OCI-LY7 (cell line): ENCODE measurements at regions not wholly inside any gene's neighbourhood (a gene's known extent, or its start where the extent isn't known, plus 50 kb on each side); places are given as distances from the start of the nearest gene placed in this dataset.

Source experiments
- BruUV-seq: library from RNA; stranded (reverse); fragments of 400-500 nt; replicated peaks from 2 replicates; lab custom pipeline; 2021; lab: Mats Ljungman, UMichigan
- CTCF ChIA-PET: fragments of 300-600 bp; sonication (Branson Sonifier 250); formaldehyde crosslinking; loops from one replicate; lab custom pipeline; 2022; ENCODE audit warnings: antibody characterized with exemption; ENCODE audit not compliant: unreplicated experiment; lab: Charles Lee
- POLR2A ChIA-PET: fragments of 300-600 bp; sonication (Branson Sonifier 250); formaldehyde crosslinking; loops from one replicate; lab custom pipeline; 2022; ENCODE audit warnings: antibody characterized with exemption; lab: Charles Lee
- DNase-seq: peaks from one replicate; pipeline ENCODE4 v3.0.0-alpha.2; 2015; ENCODE audit warnings: low spot score
- H2AFZ ChIP-seq: fragments of 200-600 bp; sonication (generic), shearing (Covaris generic); 2 replicates; pipeline ENCODE4 v1.6.1; 2014; ENCODE audit warnings: mild to moderate bottlenecking, antibody characterized with exemption, low read length, moderate library complexity
- H3K27ac ChIP-seq: fragments of 200-600 bp; sonication (generic); 2 replicates; pipeline ENCODE4 v1.5.1; 2014; ENCODE audit warnings: mixed run types, low read depth, mild to moderate bottlenecking, moderate library complexity, low read length, inconsistent platforms; ENCODE audit not compliant: poor library complexity, severe bottlenecking
- H3K36me3 ChIP-seq: fragments of 200-600 bp; sonication (generic); 2 replicates; pipeline ENCODE4 v1.6.1; 2014; ENCODE audit warnings: mild to moderate bottlenecking, antibody characterized with exemption, low read length, moderate library complexity, mixed read lengths; ENCODE audit not compliant: insufficient read depth
- H3K4me1 ChIP-seq: fragments of 200-600 bp; sonication (generic); 2 replicates; pipeline ENCODE4 v1.5.1; 2014; ENCODE audit warnings: mild to moderate bottlenecking, low read length; ENCODE audit not compliant: insufficient read depth, poor library complexity, severe bottlenecking
- H3K4me2 ChIP-seq: fragments of 200-600 bp; sonication (generic); 2 replicates; pipeline ENCODE4 v1.6.1; 2014; ENCODE audit warnings: mild to moderate bottlenecking, low read length
- H3K4me3 ChIP-seq: fragments of 200-600 bp; sonication (generic); 2 replicates; pipeline ENCODE4 v1.5.1; 2014; ENCODE audit warnings: mild to moderate bottlenecking, low read depth, low read length; ENCODE audit not compliant: poor library complexity, severe bottlenecking
- H3K79me2 ChIP-seq: fragments of 200-600 bp; sonication (generic); 2 replicates; pipeline ENCODE4 v1.6.1; 2016; ENCODE audit warnings: low read depth, mild to moderate bottlenecking, low read length, moderate library complexity, mixed read lengths; ENCODE audit not compliant: insufficient read depth
- H3K9me2 ChIP-seq: fragments of 200-600 bp; sonication (generic); 2 replicates; pipeline ENCODE4 v1.6.1; 2016; ENCODE audit warnings: mild to moderate bottlenecking, low read length, mixed read lengths; ENCODE audit not compliant: insufficient read depth
- H3K9me3 ChIP-seq: fragments of 200-600 bp; sonication (generic); 2 replicates; pipeline ENCODE4 v1.6.1; 2014; ENCODE audit warnings: mild to moderate bottlenecking, mixed run types, low read length, mixed read lengths
- H4K20me1 ChIP-seq: fragments of 200-600 bp; sonication (generic); 2 replicates; pipeline ENCODE4 v1.6.1; 2014; ENCODE audit warnings: mild to moderate bottlenecking, antibody characterized with exemption, low read length, moderate library complexity, mixed read lengths; ENCODE audit not compliant: insufficient read depth
- EZH2phosphoT487 ChIP-seq: fragments of 200-600 bp; sonication (generic); IDR thresholded peaks from 2 replicates; pipeline ENCODE4 v1.6.1; 2018; ENCODE audit warnings: low read depth, borderline replicate concordance, mild to moderate bottlenecking, mixed run types, antibody characterized with exemption, low read length, moderate library complexity, mixed read lengths
- intact Hi-C: fragments of 100-400 bp; cut with micrococcal nuclease; formaldehyde crosslinking; loops from one replicate; pipeline ENCODE4 v1.10.0; 2022; ENCODE audit not compliant: unreplicated experiment
- TF ChIP-seq, protein P1 (sequence below): fragments of 200-600 bp; sonication (generic); conservative IDR thresholded peaks from 2 replicates; pipeline ENCODE4 v1.5.1; 2014; ENCODE audit warnings: mild to moderate bottlenecking, antibody characterized with exemption, low read length, moderate library complexity, mixed read lengths

DNA sequence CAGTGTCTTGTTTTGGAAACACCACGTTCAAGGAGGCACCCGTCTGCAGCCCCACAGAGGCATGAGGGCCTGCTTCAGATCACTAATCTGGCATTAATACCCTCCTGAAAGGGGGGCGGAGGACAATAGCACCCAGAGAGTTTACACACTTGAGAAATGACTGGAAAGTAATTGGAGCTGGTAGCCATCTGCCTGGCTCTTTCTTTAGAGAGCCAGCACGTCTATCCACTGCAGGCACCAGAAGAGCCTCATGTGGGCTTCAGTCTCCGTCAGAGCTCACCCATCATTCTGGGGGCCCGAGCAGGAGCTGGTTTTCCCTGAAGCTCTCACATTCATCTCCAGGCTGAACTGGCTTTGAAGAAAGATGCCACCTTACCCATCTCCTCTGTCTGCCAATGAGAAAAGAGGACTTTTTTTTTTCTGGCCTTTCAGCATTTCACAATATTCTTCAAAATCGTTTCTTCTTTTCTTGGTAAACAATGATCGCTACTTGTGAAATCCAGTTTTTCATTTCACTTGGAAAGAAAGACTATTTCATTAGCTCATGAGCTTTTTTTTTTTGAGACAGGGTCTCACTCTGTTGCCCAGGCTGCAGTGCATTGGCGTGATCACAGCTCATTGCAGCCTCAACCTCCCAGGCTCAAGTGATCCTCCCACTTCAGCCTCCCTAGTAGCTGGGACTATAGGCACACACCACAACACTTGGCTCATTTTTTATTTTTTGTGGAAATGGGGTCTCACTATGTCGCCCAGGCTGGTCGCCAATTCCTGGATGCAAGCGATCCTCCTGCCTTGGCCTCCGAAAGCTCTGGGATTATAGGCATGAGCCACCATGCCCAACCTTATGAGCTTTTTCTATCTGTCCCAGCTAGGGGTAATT lies 124.7 kb upstream of the ZNF217 start:
- no peaks in the 10 kb centered on the region for H3K9me3 ChIP-seq
- H3K9me2 ChIP-seq: no peaks in the 10 kb centered on the region
- intact Hi-C loops: no loop called here
- DNase-seq: no peak
- no TSS peak for BruUV-seq
- no peak overlapping the region for H3K4me2 ChIP-seq
- no peaks in the 10 kb centered on the region for H3K79me2 ChIP-seq
- H3K4me1 ChIP-seq: peaks cover 20% of the 10 kb centered on the region
- TF ChIP-seq EZH2phosphoT487: no peak
- no peaks in the 10 kb centered on the region for H3K36me3 ChIP-seq
- no peaks in the 10 kb centered on the region for H4K20me1 ChIP-seq
- H3K27ac ChIP-seq: no peak overlapping the region
- ChIA-PET POLR2A (interaction anchor here (0.6 to 2.1 kb wide), 10 partner anchors 10 to 197 kb away, joined by 3 to 12 read pairs (median 4); no protein-coding TSS in a partner anchor), CTCF (no interaction called here)
- H2AFZ ChIP-seq: peak overlapping the region; percentile 72
- no peak overlapping the region for H3K4me3 ChIP-seq

DNA sequence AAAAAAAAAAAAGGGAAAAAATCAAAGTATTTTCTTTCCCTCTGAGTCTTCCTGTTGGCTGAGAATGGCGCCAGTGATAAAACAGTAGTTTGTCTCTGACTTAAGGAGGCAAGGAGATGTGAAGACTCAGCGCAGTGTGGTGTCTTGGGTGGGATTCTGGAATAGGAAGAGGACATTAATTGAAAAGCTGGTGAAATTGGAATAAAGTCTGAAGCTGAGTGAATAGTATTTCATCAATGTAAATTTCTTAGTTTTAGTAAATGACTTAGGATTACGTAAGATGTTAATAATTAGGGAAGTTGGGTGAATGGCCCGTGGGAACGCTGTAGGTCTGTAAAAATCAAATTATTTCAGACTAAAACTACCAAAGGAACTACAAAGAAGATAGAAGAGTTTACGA lies 122.8 kb upstream of the ZNF217 start:
- Histone ChIP-seq H3K4me3 (no peak overlapping the region), H3K4me1 (peaks cover 16% of the 10 kb centered on the region), H3K4me2 (no peak overlapping the region), H3K79me2 (no peaks in the 10 kb centered on the region), H3K9me2 (no peaks in the 10 kb centered on the region), H3K27ac (no peak overlapping the region), H3K9me3 (no peaks in the 10 kb centered on the region), H3K36me3 (no peaks in the 10 kb centered on the region), H4K20me1 (no peaks in the 10 kb centered on the region), H2AFZ (no peak overlapping the region)
- CTCF ChIA-PET: no interaction called here
- DNase-seq: no peak
- no TSS peak for BruUV-seq
- TF ChIP-seq, protein P1, sequence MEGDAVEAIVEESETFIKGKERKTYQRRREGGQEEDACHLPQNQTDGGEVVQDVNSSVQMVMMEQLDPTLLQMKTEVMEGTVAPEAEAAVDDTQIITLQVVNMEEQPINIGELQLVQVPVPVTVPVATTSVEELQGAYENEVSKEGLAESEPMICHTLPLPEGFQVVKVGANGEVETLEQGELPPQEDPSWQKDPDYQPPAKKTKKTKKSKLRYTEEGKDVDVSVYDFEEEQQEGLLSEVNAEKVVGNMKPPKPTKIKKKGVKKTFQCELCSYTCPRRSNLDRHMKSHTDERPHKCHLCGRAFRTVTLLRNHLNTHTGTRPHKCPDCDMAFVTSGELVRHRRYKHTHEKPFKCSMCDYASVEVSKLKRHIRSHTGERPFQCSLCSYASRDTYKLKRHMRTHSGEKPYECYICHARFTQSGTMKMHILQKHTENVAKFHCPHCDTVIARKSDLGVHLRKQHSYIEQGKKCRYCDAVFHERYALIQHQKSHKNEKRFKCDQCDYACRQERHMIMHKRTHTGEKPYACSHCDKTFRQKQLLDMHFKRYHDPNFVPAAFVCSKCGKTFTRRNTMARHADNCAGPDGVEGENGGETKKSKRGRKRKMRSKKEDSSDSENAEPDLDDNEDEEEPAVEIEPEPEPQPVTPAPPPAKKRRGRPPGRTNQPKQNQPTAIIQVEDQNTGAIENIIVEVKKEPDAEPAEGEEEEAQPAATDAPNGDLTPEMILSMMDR: no peak
- no peak for TF ChIP-seq EZH2phosphoT487
- POLR2A ChIA-PET: interaction anchor here (0.6 to 1.6 kb wide), 4 partner anchors 8 to 98 kb away, joined by 3 to 4 read pairs (median 3); no protein-coding TSS in a partner anchor
- intact Hi-C loops: no loop called here

DNA sequence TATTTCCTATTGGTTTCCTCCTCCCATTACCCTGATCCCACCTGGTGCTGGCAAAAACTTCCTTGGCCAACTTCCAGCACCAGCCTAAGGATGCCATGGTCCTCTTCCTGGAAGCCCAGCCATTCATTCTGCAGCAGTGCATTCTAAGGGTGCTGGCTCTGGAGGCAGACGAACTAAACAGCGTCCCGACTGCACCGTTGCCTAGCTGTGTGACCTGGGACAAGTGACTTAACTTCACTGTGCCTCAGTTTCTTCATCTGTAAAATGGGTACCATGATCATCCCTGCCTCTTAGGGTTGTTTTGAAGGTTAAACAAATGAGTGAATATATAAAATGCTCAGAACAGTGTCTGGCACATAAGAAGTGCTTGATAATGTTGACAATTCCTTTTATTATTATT lies 120.9 kb upstream of the ZNF217 start:
- no peak overlapping the region for H3K4me2 ChIP-seq
- H3K27ac ChIP-seq: no peak overlapping the region
- no peaks in the 10 kb centered on the region for H3K9me3 ChIP-seq
- POLR2A ChIA-PET: interaction anchor here (0.9 kb wide), 1 partner anchor 8 kb away, joined by 4 read pairs; no protein-coding TSS in a partner anchor
- peaks cover 8% of the 10 kb centered on the region for H3K4me1 ChIP-seq
- CTCF ChIA-PET: no interaction called here
- no peak overlapping the region for H2AFZ ChIP-seq
- TF ChIP-seq EZH2phosphoT487: no peak
- TF ChIP-seq, protein P1: no peak
- H3K4me3 ChIP-seq: no peak overlapping the region
- H3K36me3 ChIP-seq: no peaks in the 10 kb centered on the region
- DNase-seq: no peak
- H3K79me2 ChIP-seq: no peaks in the 10 kb centered on the region
- H3K9me2 ChIP-seq: no peaks in the 10 kb centered on the region
- intact Hi-C loops: no loop called here
- BruUV-seq: no TSS peak
- no peaks in the 10 kb centered on the region for H4K20me1 ChIP-seq
